ENCODE measurements at regions not wholly inside any gene's neighbourhood (a gene's known extent, or its start where the extent isn't known, plus 50 kb on each side); places are given as distances from the start of the nearest gene placed in this dataset.

DNA sequence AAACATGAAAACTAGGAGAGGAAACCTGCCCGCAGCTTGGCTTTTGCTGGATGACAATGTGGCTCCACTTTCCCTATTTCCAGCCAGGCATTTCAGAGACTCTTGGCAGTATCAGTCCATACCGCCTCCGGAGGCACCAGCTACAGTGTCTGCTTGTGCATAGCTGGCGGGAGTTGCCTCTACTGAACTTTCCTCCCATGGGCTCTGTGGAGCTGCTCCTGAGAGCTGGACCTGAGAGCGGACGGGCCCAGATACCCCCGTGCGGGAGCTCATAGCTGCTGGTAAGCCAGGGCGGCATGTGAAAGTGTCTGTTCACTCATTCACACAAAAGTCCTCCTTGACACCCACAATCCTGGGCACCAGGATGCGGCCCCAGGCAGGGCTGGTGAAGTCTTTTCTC lies 130.3 kb upstream of the PMEPA1 start:
- no peaks in the 10 kb centered on the region for H3K27me3 Mint-ChIP-seq
- no peak overlapping the region for H3K27ac Mint-ChIP-seq
- no peaks in the 10 kb centered on the region for H3K4me1 Mint-ChIP-seq (ENCODE audit: low read depth)
- no peaks in the 10 kb centered on the region for H3K36me3 Mint-ChIP-seq (ENCODE audit: low read depth)
- H3K9me3 Mint-ChIP-seq: no peaks in the 10 kb centered on the region
- no peak overlapping the region for H3K4me3 Mint-ChIP-seq

GRCh38 chr20:57838670-57839151 lies 128.9 kb upstream of the PMEPA1 start:
- H3K4me3 Mint-ChIP-seq: no peak overlapping the region
- no peaks in the 10 kb centered on the region for H3K36me3 Mint-ChIP-seq (ENCODE audit: low read depth)
- H3K4me1 Mint-ChIP-seq (ENCODE audit: low read depth): no peaks in the 10 kb centered on the region
- no peak overlapping the region for H3K27ac Mint-ChIP-seq
- H3K9me3 Mint-ChIP-seq: no peaks in the 10 kb centered on the region
- H3K27me3 Mint-ChIP-seq: no peaks in the 10 kb centered on the region

- Mint-ChIP-seq H3K36me3 (ENCODE audit: low read depth) (no peaks in the 10 kb centered on the region), H3K27ac (no peak overlapping the region), H3K27me3 (no peaks in the 10 kb centered on the region), H3K9me3 (no peaks in the 10 kb centered on the region), H3K4me3 (no peak overlapping the region), H3K4me1 (ENCODE audit: low read depth) (no peaks in the 10 kb centered on the region)
Measured at GRCh38 chr20:57837208-57838035, 127.6 kb upstream of the PMEPA1 start.

DNA sequence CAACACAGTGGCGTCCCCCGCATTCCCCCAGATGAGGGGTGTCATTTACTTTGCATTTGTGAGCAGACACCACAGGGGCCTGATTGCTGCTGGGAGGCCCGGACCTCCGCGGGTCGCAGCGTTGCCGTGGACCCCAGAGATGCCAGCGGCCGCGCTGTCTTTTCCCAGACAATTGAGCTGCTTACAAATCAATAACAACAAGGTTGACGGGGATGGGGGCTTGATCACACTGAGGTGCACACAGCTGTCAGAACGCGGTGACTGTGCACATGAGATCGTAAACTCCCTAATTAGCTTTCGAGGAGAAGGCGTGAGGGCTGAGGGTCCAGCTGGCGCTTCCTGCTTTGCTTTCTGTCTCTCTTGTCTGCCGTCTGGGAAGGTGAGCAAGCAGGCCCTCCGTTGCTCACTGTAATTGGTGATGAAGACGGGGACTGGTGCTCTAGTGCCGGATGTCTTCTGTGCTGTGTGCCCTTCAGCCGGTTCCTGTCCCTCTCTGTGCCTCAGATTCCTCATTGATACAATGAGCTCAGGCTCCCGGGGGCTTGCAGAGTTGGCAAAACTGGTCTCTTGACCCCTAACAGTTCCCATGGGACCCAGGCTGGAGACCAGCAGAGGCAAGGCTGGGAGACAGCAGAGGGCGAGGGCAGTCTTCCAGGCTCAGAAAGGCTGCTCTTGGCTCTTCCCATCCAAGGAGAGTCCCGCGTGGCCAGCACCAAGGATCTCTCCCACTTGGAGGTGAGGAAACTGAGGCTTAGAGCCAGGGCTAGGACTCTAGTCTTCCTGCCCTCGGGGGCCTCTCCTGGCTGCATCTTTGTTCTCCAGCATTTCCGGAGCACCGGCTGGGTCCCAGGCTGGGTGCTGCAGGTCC lies 126.0 kb upstream of the PMEPA1 start:
- Mint-ChIP-seq H3K4me1 (ENCODE audit: low read depth) (no peaks in the 10 kb centered on the region), H3K27ac (no peak overlapping the region), H3K36me3 (ENCODE audit: low read depth) (no peaks in the 10 kb centered on the region), H3K27me3 (no peaks in the 10 kb centered on the region), H3K4me3 (no peak overlapping the region), H3K9me3 (no peaks in the 10 kb centered on the region)

DNA sequence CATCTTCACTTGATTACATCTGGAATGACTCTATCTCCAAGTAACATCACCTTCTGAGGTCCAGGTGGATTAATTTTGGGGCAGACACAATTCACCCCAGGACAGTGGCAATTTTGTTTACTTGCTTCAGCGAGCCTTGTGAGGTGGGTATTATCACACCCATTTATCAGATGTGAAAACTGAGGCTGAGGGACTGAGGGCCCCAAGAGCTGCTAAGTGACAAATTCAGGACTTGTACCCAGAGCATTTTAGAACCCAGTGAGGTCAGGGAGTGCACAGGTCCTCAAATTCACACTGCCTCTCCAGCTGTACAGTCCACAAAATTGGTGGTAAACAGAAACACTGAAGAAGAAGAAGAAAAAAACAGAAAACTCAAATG lies 125.2 kb upstream of the PMEPA1 start:
- Mint-ChIP-seq H3K27me3 (no peaks in the 10 kb centered on the region), H3K4me3 (no peak overlapping the region), H3K4me1 (ENCODE audit: low read depth) (no peaks in the 10 kb centered on the region), H3K27ac (no peak overlapping the region), H3K36me3 (ENCODE audit: low read depth) (no peaks in the 10 kb centered on the region), H3K9me3 (no peaks in the 10 kb centered on the region)

DNA sequence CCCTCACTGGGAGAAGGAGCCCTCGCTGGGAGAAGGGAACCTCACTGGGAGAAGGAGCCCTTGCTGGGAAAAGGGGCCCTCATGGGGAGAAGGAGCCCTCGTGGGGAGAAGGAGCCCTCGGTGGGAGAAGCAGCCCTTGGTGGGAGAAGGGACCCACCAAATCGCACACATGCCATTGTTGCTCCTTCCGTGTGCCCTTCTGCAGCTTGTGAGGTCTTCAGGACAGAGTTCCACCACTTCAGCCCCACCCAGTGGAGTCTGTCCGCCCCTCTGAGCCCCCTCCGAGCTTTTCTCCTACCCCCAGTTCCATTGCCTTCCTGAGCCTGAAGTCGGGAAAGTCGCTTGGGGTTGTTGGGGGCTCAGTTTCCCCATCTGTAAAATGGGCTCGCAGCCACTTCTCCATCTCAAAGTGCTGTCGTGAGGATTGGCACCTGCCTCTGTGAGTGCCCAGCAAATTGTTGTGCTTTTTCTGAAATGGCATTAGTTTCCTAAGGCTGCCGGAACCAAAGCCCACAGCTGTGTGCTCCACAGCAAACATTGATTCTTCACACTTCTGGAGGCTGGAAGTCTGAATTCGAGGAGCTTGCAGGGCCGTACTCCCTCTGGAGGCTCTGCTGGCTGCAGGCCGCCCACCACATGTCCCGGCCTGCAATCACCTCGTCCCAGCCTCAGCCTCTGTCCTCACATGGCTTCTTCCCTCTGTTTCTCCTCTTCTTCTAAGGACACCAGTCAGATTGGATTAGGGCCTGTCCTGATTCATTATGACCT lies 124.7 kb upstream of the PMEPA1 start:
- Mint-ChIP-seq H3K4me1 (ENCODE audit: low read depth) (no peaks in the 10 kb centered on the region), H3K4me3 (no peak overlapping the region), H3K27ac (no peak overlapping the region), H3K36me3 (ENCODE audit: low read depth) (no peaks in the 10 kb centered on the region), H3K27me3 (no peaks in the 10 kb centered on the region), H3K9me3 (no peaks in the 10 kb centered on the region)

DNA sequence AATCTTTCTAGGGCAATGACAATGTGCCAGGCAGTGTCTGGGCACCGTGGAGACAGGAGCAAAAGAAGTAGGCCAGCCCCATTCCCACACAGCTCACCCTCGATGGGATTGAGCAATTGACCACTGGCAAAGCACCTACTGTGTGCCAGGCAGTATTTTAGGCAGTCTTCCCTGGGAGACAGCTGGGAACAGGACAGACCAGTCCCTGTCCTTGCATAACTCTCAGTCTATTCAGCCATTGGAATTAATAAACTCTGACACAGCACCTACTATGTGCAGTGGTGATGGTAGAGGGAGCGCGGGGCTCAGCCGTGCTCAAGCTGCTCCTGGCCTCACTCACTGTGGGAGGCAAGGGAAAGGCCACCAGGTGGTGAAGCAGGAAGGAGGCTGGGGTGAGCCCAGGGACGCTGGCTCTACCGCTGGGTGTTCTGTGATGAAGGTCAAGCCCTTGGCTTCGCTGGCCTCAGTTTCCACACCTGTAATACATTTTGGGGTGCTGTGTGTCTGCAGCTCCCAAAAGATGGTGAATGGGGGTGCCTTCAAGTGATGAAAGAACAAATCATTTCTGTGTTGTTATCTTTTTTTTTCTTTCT lies 122.3 kb upstream of the PMEPA1 start:
- Mint-ChIP-seq H3K4me1 (ENCODE audit: low read depth) (no peaks in the 10 kb centered on the region), H3K27ac (no peak overlapping the region), H3K4me3 (no peak overlapping the region), H3K27me3 (no peaks in the 10 kb centered on the region), H3K9me3 (no peaks in the 10 kb centered on the region), H3K36me3 (ENCODE audit: low read depth) (no peaks in the 10 kb centered on the region)

DNA sequence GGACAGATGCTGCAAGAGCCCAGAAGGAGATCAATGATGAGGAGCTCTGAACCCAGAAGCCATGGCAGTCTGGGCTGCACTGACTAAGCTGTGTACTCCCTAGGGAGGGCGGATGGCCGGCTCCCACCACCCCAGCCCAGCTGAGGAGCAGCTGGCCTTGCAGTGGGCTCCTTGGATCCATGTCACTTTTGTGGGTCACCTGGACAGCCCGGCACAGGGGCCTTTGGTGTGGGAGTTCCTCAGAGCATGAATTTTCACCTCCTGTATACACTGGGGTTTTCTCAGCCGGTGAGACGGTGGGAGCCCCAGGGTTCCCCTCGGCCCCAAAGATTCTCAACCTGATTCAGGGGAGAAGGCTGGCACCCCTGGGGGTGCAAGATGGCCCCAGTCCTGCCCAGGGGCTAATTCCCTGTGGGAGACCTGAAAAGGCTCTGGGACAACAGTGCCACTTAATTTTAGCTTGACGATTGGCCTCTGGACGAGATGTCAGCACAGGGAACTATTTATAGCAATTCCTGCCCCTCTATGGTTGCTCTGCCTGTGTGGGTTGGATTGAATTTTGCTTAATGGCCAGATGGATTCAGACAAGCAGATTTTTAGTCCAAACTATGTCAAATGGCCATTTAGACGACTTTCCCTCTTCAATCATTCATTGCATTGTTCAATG lies 121.6 kb upstream of the PMEPA1 start:
- H3K4me1 Mint-ChIP-seq (ENCODE audit: low read depth): no peaks in the 10 kb centered on the region
- H3K4me3 Mint-ChIP-seq: no peak overlapping the region
- H3K9me3 Mint-ChIP-seq: no peaks in the 10 kb centered on the region
- no peaks in the 10 kb centered on the region for H3K27me3 Mint-ChIP-seq
- no peak overlapping the region for H3K27ac Mint-ChIP-seq
- no peaks in the 10 kb centered on the region for H3K36me3 Mint-ChIP-seq (ENCODE audit: low read depth)

DNA sequence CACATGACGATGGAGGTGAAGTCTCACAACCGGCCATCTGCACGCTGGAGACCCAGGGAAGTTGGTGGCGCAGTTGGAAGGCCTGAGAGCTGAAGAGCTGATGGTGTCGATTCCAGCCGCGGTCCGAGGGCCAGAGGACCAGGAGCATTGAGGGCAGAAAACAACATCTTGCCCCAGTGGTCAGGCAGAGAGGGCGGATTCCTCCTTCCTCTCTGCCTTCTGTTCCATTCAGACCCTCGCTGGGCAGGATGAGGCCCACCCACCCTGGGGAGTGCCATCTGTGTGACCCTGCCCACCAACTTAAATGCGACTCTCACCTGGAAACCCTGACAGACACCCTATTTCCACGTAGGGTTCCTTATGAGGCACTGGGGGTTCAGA lies 120.7 kb upstream of the PMEPA1 start:
- H3K36me3 Mint-ChIP-seq (ENCODE audit: low read depth): no peaks in the 10 kb centered on the region
- no peak overlapping the region for H3K27ac Mint-ChIP-seq
- H3K27me3 Mint-ChIP-seq: no peaks in the 10 kb centered on the region
- H3K4me3 Mint-ChIP-seq: no peak overlapping the region
- no peaks in the 10 kb centered on the region for H3K4me1 Mint-ChIP-seq (ENCODE audit: low read depth)
- H3K9me3 Mint-ChIP-seq: no peaks in the 10 kb centered on the region

GRCh38 chr20:57829805-57830514 lies 120.1 kb upstream of the PMEPA1 start:
- no peaks in the 10 kb centered on the region for H3K9me3 Mint-ChIP-seq
- H3K27ac Mint-ChIP-seq: no peak overlapping the region
- no peaks in the 10 kb centered on the region for H3K36me3 Mint-ChIP-seq (ENCODE audit: low read depth)
- H3K4me3 Mint-ChIP-seq: no peak overlapping the region
- H3K4me1 Mint-ChIP-seq (ENCODE audit: low read depth): no peaks in the 10 kb centered on the region
- H3K27me3 Mint-ChIP-seq: no peaks in the 10 kb centered on the region

DNA sequence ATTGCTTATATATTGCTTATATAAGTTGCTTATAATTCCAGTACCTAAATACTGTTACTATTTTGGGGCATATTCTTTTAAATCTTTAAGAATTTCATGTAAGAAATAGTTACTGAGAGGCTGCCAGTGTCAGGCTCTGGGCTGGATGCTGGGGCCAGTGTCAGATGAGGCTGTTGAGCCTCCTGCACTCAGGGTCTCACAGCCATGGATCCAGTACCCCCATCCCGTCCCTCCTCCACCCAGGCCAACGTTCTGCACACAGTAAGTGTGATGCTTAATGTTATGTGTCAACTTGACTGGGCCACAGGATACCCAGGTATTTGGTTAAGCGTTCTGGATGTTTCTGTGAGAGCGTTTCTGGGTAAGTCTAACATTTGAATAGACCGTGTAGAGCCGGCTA lies 119.5 kb upstream of the PMEPA1 start:
- Mint-ChIP-seq H3K27me3 (no peaks in the 10 kb centered on the region), H3K36me3 (ENCODE audit: low read depth) (no peaks in the 10 kb centered on the region), H3K4me1 (ENCODE audit: low read depth) (no peaks in the 10 kb centered on the region), H3K27ac (no peak overlapping the region), H3K9me3 (no peaks in the 10 kb centered on the region), H3K4me3 (no peak overlapping the region)

GRCh38 chr20:57828696-57829095 lies 118.9 kb upstream of the PMEPA1 start:
- no peak overlapping the region for H3K27ac Mint-ChIP-seq
- H3K27me3 Mint-ChIP-seq: no peaks in the 10 kb centered on the region
- H3K9me3 Mint-ChIP-seq: no peaks in the 10 kb centered on the region
- no peak overlapping the region for H3K4me3 Mint-ChIP-seq
- no peaks in the 10 kb centered on the region for H3K4me1 Mint-ChIP-seq (ENCODE audit: low read depth)
- H3K36me3 Mint-ChIP-seq (ENCODE audit: low read depth): no peaks in the 10 kb centered on the region

- H3K4me3 Mint-ChIP-seq: no peak overlapping the region
- H3K4me1 Mint-ChIP-seq (ENCODE audit: low read depth): no peaks in the 10 kb centered on the region
- no peaks in the 10 kb centered on the region for H3K36me3 Mint-ChIP-seq (ENCODE audit: low read depth)
- no peaks in the 10 kb centered on the region for H3K9me3 Mint-ChIP-seq
- H3K27me3 Mint-ChIP-seq: no peaks in the 10 kb centered on the region
- H3K27ac Mint-ChIP-seq: no peak overlapping the region
Measured at GRCh38 chr20:57826666-57827287, 117.0 kb upstream of the PMEPA1 start.
